WTC11 (cell line): ENCODE measurements at regions not wholly inside any gene's neighbourhood (a gene's known extent, or its start where the extent isn't known, plus 50 kb on each side); places are given as distances from the start of the nearest gene placed in this dataset.

Experiments used
- JUN ChIP-seq: sonication (generic); formaldehyde crosslinking; IDR thresholded peaks from 2 replicates; pipeline ENCODE4 v1.8.0; 2023; ENCODE audit warnings: mild to moderate bottlenecking, missing genetic modification reagents
- TF ChIP-seq, protein P1 (sequence below): fragments of 200-600 bp; IDR thresholded peaks from 2 replicates; pipeline ENCODE4 v1.8.0; 2022; ENCODE audit warnings: antibody characterized with exemption

DNA sequence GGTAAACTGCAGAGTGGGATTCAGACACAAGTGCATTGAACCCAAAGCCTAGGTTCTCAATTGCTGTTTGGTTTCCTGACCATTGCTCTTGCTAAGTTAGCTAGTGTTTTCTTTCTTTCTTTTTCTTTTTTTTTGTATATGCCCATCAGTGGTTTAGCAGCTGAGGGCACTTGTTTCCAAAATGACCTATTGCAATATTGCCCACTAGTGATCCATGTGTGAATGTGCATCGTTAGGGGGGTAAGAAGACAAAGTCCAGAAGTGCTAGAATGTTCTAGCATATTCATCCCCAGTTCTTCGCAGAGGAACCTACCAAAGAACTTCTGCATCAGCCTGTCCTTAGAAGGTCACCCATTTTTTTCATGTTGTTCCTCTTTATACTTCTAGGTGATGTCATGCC lies 252.8 kb upstream of the GPR26 start:
- TF ChIP-seq, protein P1, sequence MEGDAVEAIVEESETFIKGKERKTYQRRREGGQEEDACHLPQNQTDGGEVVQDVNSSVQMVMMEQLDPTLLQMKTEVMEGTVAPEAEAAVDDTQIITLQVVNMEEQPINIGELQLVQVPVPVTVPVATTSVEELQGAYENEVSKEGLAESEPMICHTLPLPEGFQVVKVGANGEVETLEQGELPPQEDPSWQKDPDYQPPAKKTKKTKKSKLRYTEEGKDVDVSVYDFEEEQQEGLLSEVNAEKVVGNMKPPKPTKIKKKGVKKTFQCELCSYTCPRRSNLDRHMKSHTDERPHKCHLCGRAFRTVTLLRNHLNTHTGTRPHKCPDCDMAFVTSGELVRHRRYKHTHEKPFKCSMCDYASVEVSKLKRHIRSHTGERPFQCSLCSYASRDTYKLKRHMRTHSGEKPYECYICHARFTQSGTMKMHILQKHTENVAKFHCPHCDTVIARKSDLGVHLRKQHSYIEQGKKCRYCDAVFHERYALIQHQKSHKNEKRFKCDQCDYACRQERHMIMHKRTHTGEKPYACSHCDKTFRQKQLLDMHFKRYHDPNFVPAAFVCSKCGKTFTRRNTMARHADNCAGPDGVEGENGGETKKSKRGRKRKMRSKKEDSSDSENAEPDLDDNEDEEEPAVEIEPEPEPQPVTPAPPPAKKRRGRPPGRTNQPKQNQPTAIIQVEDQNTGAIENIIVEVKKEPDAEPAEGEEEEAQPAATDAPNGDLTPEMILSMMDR = no peak
- TF ChIP-seq JUN (CRISPR knock-in tag) = no peak
